SJCRH30 (cell line): ENCODE measurements at regions not wholly inside any gene's neighbourhood (a gene's known extent, or its start where the extent isn't known, plus 50 kb on each side); places are given as distances from the start of the nearest gene placed in this dataset.

Experiments used
- DNase-seq, 2 experiments: peaks; one replicate each; pipeline ENCODE4 v3.0.0-alpha.2; 2015 to 2020
- H3K27ac ChIP-seq: fragments of 250-450 bp; sonication (Bioruptor Pico); 2 replicates; pipeline ENCODE4 v1.5.1; 2020; ENCODE audit warnings: mild to moderate bottlenecking, moderate library complexity
- H3K27me3 ChIP-seq: fragments of 250-450 bp; sonication (Bioruptor Pico); 2 replicates; pipeline ENCODE4 v1.5.1; 2020; ENCODE audit warnings: mild to moderate bottlenecking, moderate library complexity
- H3K36me3 ChIP-seq: fragments of 250-450 bp; sonication (Bioruptor Pico); 2 replicates; pipeline ENCODE4 v1.5.1; 2020; ENCODE audit warnings: mild to moderate bottlenecking, moderate library complexity
- H3K4me1 ChIP-seq: fragments of 250-450 bp; sonication (Bioruptor Pico); 2 replicates; pipeline ENCODE4 v1.5.1; 2020; ENCODE audit warnings: mild to moderate bottlenecking, moderate library complexity
- H3K4me3 ChIP-seq: fragments of 250-450 bp; sonication (Bioruptor Pico); 2 replicates; pipeline ENCODE4 v1.5.1; 2020; ENCODE audit warnings: mild to moderate bottlenecking, moderate library complexity
- H3K9me3 ChIP-seq: fragments of 250-450 bp; sonication (Bioruptor Pico); replicated peaks from 2 replicates; pipeline ENCODE4 v1.5.1; 2020; ENCODE audit warnings: mild to moderate bottlenecking, moderate library complexity

GRCh38 chr5:161089569-161089968 is 237.6 kb upstream of the ATP10B start:
- no peak for DNase-seq
- Histone ChIP-seq H3K4me3 (no peak overlapping the region), H3K36me3 (no peaks in the 10 kb centered on the region), H3K27ac (no peak overlapping the region), H3K9me3 (no peaks in the 10 kb centered on the region), H3K27me3 (no peaks in the 10 kb centered on the region), H3K4me1 (no peaks in the 10 kb centered on the region)

DNA sequence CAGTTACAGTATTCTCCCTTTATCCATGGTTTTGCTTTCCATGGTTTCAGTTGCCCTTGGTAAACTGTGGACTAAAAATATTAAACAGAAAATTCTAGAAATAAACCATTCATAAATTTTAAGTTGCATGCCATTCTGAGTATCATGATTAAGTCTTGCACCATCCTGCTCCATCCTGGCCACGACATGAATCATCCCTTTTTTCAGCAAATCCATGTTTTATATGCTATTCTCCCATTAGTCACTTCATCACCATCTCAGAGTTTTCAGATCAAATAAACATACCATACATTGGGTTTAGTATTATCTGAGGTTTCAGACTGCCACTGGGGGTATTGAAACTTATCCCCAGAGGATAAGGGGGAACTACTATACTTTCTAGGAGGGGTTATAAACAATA is 234.4 kb upstream of the ATP10B start:
- no peaks in the 10 kb centered on the region for H3K9me3 ChIP-seq
- no peaks in the 10 kb centered on the region for H3K4me1 ChIP-seq
- no peaks in the 10 kb centered on the region for H3K27me3 ChIP-seq
- H3K27ac ChIP-seq: no peak overlapping the region
- H3K4me3 ChIP-seq: no peak overlapping the region
- H3K36me3 ChIP-seq: no peaks in the 10 kb centered on the region
- no peak for DNase-seq

GRCh38 chr5:161085056-161085455 is 233.0 kb upstream of the ATP10B start:
- H3K36me3 ChIP-seq: no peaks in the 10 kb centered on the region
- H3K4me3 ChIP-seq: no peak overlapping the region
- H3K27ac ChIP-seq: no peak overlapping the region
- peak in 1 of 2 experiments; percentile 15 for DNase-seq
- no peaks in the 10 kb centered on the region for H3K27me3 ChIP-seq
- no peaks in the 10 kb centered on the region for H3K4me1 ChIP-seq
- H3K9me3 ChIP-seq: no peaks in the 10 kb centered on the region

GRCh38 chr5:161084115-161084514 is 232.1 kb upstream of the ATP10B start:
- Histone ChIP-seq H3K27ac (no peak overlapping the region), H3K9me3 (no peaks in the 10 kb centered on the region), H3K4me3 (no peak overlapping the region), H3K4me1 (no peaks in the 10 kb centered on the region), H3K36me3 (no peaks in the 10 kb centered on the region), H3K27me3 (no peaks in the 10 kb centered on the region)
- no peak for DNase-seq

DNA sequence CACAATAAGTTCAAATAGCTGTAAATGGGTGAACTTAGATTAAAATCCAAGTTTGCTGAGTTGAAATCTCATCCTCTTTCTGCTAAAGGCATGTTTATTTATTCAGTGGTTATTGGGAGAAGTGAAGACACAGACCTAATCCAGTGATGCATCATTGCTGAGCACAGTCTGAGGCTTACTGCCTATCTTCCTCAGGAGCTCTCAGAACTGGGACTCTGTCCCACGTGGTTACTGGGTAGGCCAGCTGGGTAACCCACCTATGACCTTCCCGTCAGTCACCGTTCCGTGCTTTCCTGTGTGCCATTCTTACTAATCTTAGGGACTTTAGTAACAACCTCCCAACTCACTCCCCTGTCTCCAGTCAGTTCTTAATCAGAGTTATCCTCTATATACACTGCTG is 226.8 kb upstream of the ATP10B start:
- no peak overlapping the region for H3K4me3 ChIP-seq
- no peak overlapping the region for H3K27ac ChIP-seq
- no peaks in the 10 kb centered on the region for H3K27me3 ChIP-seq
- no peak for DNase-seq
- H3K9me3 ChIP-seq: no peaks in the 10 kb centered on the region
- no peaks in the 10 kb centered on the region for H3K4me1 ChIP-seq
- no peaks in the 10 kb centered on the region for H3K36me3 ChIP-seq

- no peak overlapping the region for H3K4me3 ChIP-seq
- H3K9me3 ChIP-seq: no peaks in the 10 kb centered on the region
- no peaks in the 10 kb centered on the region for H3K4me1 ChIP-seq
- no peak for DNase-seq
- no peak overlapping the region for H3K27ac ChIP-seq
- no peaks in the 10 kb centered on the region for H3K27me3 ChIP-seq
- no peaks in the 10 kb centered on the region for H3K36me3 ChIP-seq
Measured at GRCh38 chr5:161077936-161078545, 226.0 kb upstream of the ATP10B start.

GRCh38 chr5:161077496-161077895 is 225.5 kb upstream of the ATP10B start:
- no peak overlapping the region for H3K4me3 ChIP-seq
- no peaks in the 10 kb centered on the region for H3K27me3 ChIP-seq
- H3K27ac ChIP-seq: no peak overlapping the region
- no peak for DNase-seq
- no peaks in the 10 kb centered on the region for H3K4me1 ChIP-seq
- no peaks in the 10 kb centered on the region for H3K9me3 ChIP-seq
- H3K36me3 ChIP-seq: no peaks in the 10 kb centered on the region

DNA sequence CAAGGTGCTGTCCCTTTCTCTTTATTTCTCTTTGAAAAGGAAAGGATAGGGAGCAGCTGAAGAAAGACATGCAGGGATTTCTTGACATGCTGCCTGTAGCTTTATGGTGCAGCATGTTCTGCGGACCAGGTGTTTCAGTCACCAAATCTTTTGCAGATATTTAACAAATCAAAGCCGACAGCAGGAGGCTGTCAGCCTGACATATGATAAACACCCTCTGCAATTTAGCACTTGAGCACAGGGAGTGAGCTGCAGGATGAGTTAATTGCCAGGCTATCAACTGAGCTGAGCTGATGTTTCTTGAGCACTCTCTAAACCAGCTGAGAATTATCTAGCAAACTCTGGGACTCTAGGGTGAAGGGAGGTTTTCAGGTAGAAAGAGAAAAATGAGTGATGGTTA is 212.8 kb upstream of the ATP10B start:
- Histone ChIP-seq H3K9me3 (no peaks in the 10 kb centered on the region), H3K36me3 (no peaks in the 10 kb centered on the region)

GRCh38 chr5:161064297-161064696 is 212.3 kb upstream of the ATP10B start:
- no peaks in the 10 kb centered on the region for H3K4me1 ChIP-seq
- no peak for DNase-seq
- H3K9me3 ChIP-seq: no peaks in the 10 kb centered on the region
- H3K27ac ChIP-seq: no peak overlapping the region
- no peaks in the 10 kb centered on the region for H3K36me3 ChIP-seq
- no peaks in the 10 kb centered on the region for H3K27me3 ChIP-seq
- no peak overlapping the region for H3K4me3 ChIP-seq

More for the DNA sequence above, 212.8 kb upstream of the ATP10B start:
- no peak overlapping the region for H3K4me3 ChIP-seq
- no peaks in the 10 kb centered on the region for H3K27me3 ChIP-seq
- no peak for DNase-seq
- no peak overlapping the region for H3K27ac ChIP-seq
- no peaks in the 10 kb centered on the region for H3K4me1 ChIP-seq

GRCh38 chr5:161058781-161059180 is 206.8 kb upstream of the ATP10B start:
- no peaks in the 10 kb centered on the region for H3K27me3 ChIP-seq
- no peaks in the 10 kb centered on the region for H3K9me3 ChIP-seq
- H3K4me3 ChIP-seq: no peak overlapping the region
- DNase-seq: peak; percentile 5 to 24
- H3K4me1 ChIP-seq: peaks cover 9% of the 10 kb centered on the region
- peak overlapping the region; percentile 28; the same call in 1 of the 2 replicates for H3K27ac ChIP-seq
- H3K36me3 ChIP-seq: no peaks in the 10 kb centered on the region

DNA sequence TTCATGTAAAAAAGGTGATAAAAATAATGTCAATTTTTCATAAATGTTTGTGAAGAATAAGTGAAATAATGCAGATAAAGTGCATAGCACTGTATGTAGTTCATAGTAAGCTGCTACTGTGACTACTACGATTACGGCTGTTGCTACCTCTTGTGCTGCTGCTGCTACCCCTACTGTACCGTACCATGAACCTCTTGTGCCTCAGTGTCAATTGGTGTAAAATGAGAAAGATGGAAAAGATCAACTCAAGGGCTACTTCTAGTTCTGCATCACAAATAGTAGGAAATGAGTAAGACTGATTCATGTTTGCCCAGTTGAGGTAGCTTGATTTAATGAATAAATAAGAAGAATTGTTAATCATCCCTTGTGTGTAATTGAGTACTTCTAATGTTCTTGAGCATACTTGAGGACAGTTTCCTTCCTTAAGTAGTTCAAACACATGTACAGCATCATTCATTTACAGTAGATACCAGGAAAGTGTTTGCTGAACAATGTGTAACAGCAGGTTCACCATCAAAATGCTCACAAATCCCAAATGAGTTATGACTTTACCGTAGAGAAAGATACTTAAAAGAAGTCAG is 200.0 kb upstream of the ATP10B start:
- Histone ChIP-seq H3K4me1 (no peaks in the 10 kb centered on the region), H3K36me3 (no peaks in the 10 kb centered on the region), H3K27ac (no peak overlapping the region), H3K27me3 (no peaks in the 10 kb centered on the region), H3K9me3 (no peaks in the 10 kb centered on the region), H3K4me3 (no peak overlapping the region)
- no peak for DNase-seq

DNA sequence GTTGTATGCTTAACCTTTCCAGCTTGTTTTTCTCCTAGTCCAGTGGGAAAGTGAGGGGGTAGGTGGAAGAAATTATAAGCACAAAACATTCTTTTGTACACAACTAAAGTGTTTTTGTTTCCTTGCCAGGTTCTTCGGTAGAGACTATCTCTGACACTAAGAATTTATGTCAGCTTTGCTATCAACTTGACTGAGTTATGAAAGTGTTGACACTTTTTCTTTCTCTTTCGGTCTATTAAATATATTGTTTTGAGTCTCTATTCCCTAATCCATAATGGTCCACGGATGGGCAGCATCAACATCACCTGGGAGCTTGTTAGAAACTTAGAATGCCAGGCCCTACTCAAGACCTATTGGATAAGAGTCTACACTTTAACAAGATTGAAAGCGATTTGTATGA is 195.0 kb upstream of the ATP10B start:
- Histone ChIP-seq H3K27me3 (no peaks in the 10 kb centered on the region), H3K9me3 (no peaks in the 10 kb centered on the region), H3K36me3 (no peaks in the 10 kb centered on the region), H3K27ac (no peak overlapping the region), H3K4me3 (no peak overlapping the region), H3K4me1 (no peaks in the 10 kb centered on the region)
- DNase-seq: no peak

GRCh38 chr5:161042862-161043261 is 190.9 kb upstream of the ATP10B start:
- Histone ChIP-seq H3K4me1 (no peaks in the 10 kb centered on the region), H3K4me3 (no peak overlapping the region), H3K27me3 (no peaks in the 10 kb centered on the region), H3K9me3 (no peaks in the 10 kb centered on the region), H3K36me3 (no peaks in the 10 kb centered on the region), H3K27ac (no peak overlapping the region)
- DNase-seq: no peak

DNA sequence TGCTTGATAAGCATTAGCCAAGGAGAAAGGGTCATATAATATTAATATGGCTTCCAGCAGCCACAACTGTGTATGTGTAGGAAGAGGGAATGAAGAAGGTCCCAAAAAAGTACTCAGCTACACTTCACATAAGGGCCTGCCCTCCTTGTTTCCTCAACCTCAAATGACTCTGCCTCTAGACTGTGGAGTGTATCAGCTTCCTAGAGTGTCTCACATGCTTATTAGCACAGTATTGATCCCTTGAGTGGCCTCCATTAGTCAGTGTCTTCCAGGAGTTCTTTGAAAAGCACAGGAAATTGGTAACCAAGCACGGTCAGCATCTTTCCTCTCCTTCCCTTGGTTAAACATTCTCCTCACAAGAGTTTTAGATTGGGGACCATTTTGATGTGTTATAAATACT is 190.4 kb upstream of the ATP10B start:
- DNase-seq: no peak
- Histone ChIP-seq H3K27me3 (no peaks in the 10 kb centered on the region), H3K4me1 (no peaks in the 10 kb centered on the region), H3K9me3 (no peaks in the 10 kb centered on the region), H3K4me3 (no peak overlapping the region), H3K36me3 (no peaks in the 10 kb centered on the region), H3K27ac (no peak overlapping the region)

GRCh38 chr5:161040818-161041217 is 188.8 kb upstream of the ATP10B start:
- no peaks in the 10 kb centered on the region for H3K9me3 ChIP-seq
- H3K4me3 ChIP-seq: no peak overlapping the region
- H3K27ac ChIP-seq: no peak overlapping the region
- no peak for DNase-seq
- H3K36me3 ChIP-seq: no peaks in the 10 kb centered on the region
- no peaks in the 10 kb centered on the region for H3K4me1 ChIP-seq
- no peaks in the 10 kb centered on the region for H3K27me3 ChIP-seq

DNA sequence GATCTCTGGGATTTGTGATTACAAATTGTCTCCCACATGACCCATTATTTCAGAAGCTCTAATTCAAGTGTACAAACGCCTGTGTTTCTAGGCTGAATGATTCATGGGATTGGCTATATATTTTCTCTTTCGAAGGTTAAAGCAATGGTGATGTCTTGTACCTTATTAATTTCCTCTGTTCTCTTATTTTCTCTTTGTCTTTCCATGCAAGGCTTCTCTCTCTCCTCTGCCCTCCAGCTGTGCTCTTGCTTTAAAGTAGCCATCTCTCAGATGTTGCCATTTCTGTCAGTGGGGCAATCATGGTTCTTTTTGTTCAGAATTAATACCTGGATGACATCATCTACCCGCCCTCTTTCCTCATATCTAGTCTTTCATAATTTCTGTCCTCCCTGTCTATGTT is 184.3 kb upstream of the ATP10B start:
- Histone ChIP-seq H3K4me1 (no peaks in the 10 kb centered on the region), H3K9me3 (no peaks in the 10 kb centered on the region), H3K36me3 (no peaks in the 10 kb centered on the region), H3K27ac (no peak overlapping the region), H3K4me3 (no peak overlapping the region), H3K27me3 (no peaks in the 10 kb centered on the region)
- DNase-seq: no peak
